Esophagus squamous epithelium (tissue), 5 donors: ENCODE measurements at regions not wholly inside any gene's neighbourhood (a gene's known extent, or its start where the extent isn't known, plus 50 kb on each side); places are given as distances from the start of the nearest gene placed in this dataset.

Experiments used
- DNase-seq: peaks from one replicate; lab custom pipeline; 2025; lab: John Stamatoyannopoulos, UW
- H3K27ac ChIP-seq, 4 donors: fragments of 200-600 bp; sonication (generic); one replicate each; pipeline ENCODE4 v1.5.1; 2016 to 2019; ENCODE audit warnings: mild to moderate bottlenecking in 1 of 4
- H3K27me3 ChIP-seq, 4 donors: fragments of 200-600 bp; sonication (generic); 1 replicate in 3 of 4; 2 replicates in 1 of 4; pipeline versions ENCODE4 v1.5.1 to v1.6.0; 2017 to 2021; ENCODE audit warnings: antibody characterized with exemption in 1 of 4
- H3K36me3 ChIP-seq, 3 donors: fragments of 200-600 bp; sonication (generic); one replicate each; pipeline ENCODE4 v1.5.1; 2016 to 2019
- H3K4me1 ChIP-seq, 3 donors: fragments of 200-600 bp; sonication (generic); one replicate each; pipeline ENCODE4 v1.5.1; 2017 to 2019
- H3K4me3 ChIP-seq, 4 donors: fragments of 200-600 bp; sonication (generic); 1 replicate in 3 of 4; 2 replicates in 1 of 4; pipeline ENCODE4 v1.5.1; 2016 to 2019; ENCODE audit warnings: mild to moderate bottlenecking in 2 of 4, moderate library complexity in 1 of 4
- H3K9me3 ChIP-seq, 3 donors: fragments of 200-600 bp; sonication (generic); one replicate each; pipeline ENCODE4 v1.5.1; 2016 to 2019
- CTCF ChIP-seq, 6 experiments: fragments of 450-650 bp in 4 of 6; fragments of 200-600 bp in 2 of 6; sonication (generic) in 2 of 6; IDR thresholded peaks; one replicate each; pipeline ENCODE4 v1.5.1; 2016 to 2019; ENCODE audit warnings: antibody characterized with exemption in 6 of 6, mild to moderate bottlenecking in 4 of 6, moderate library complexity in 4 of 6
- POLR2A ChIP-seq, 4 donors: fragments of 450-650 bp; IDR thresholded peaks; one replicate each; pipeline ENCODE4 v1.6.1; 2017; ENCODE audit warnings: antibody characterized with exemption in 4 of 4, mild to moderate bottlenecking in 4 of 4, moderate library complexity in 3 of 4
- WGBS, 2 donors: methylation state at CpG; one replicate each; pipeline ENCODE4 v1.1.5; 2018; 5-methylcytosine and 5-hydroxymethylcytosine counted together
- intact Hi-C: fragments of 100-400 bp; cut with DNase I; formaldehyde crosslinking; loops from one replicate; pipeline ENCODE4 v1.15.0; 2022
- donor health status: DM: yes; HTN: yes; CAD: no.

GRCh38 chr16:86768228-86768791 lies 190.0 kb downstream of the FOXL1 start:
- no peak overlapping the region for H3K27ac ChIP-seq
- no peak overlapping the region for H3K4me3 ChIP-seq
- H3K9me3 ChIP-seq, result no peaks in the 10 kb centered on the region
- H3K36me3 ChIP-seq, result no peaks in the 10 kb centered on the region
- intact Hi-C loops, result loop anchor here (10.0 kb wide), 1 partner anchor 184 kb away; no protein-coding TSS in a partner anchor
- WGBS, 2 donors, result 66 to 69% methylated on average over 13 of the region's 13 CpGs
- DNase-seq, result no peak
- H3K27me3 ChIP-seq, result peaks cover 0 to 93% (median 0%) of the 10 kb centered on the region in 4 donors
- no peak for TF ChIP-seq CTCF (IDR thresholded peaks at IDR 0.05)
- H3K4me1 ChIP-seq, result no peaks in the 10 kb centered on the region

- Histone ChIP-seq H3K36me3 (no peaks in the 10 kb centered on the region), H3K4me3 (no peak overlapping the region), H3K9me3 (no peaks in the 10 kb centered on the region), H3K27ac (no peak overlapping the region), H3K4me1 (no peaks in the 10 kb centered on the region), H3K27me3 (peaks cover 0 to 91% (median 0%) of the 10 kb centered on the region in 4 donors)
- intact Hi-C loops, result loop anchor here (10.0 kb wide), 1 partner anchor 184 kb away; no protein-coding TSS in a partner anchor
- TF ChIP-seq CTCF (IDR thresholded peaks at IDR 0.05) (no peak), POLR2A (IDR thresholded peaks at IDR 0.05) (no peak)
- 29 to 52% methylated on average over 6 of the region's 7 CpGs for WGBS, 2 donors
- no peak for DNase-seq
These were observed 190.7 kb downstream of the FOXL1 start for GRCh38 chr16:86768999-86769398.

GRCh38 chr16:86771506-86772460 lies 193.4 kb downstream of the FOXL1 start:
- 69 to 77% methylated on average over 5 to 8 of the region's 8 CpGs for WGBS, 2 donors
- no peaks in the 10 kb centered on the region for H3K9me3 ChIP-seq
- H3K27me3 ChIP-seq, result peaks cover 0 to 89% (median 0%) of the 10 kb centered on the region in 4 donors
- no peaks in the 10 kb centered on the region for H3K4me1 ChIP-seq
- TF ChIP-seq CTCF (IDR thresholded peaks at IDR 0.05) (no peak), POLR2A (IDR thresholded peaks at IDR 0.05) (no peak)
- DNase-seq, result no peak
- H3K36me3 ChIP-seq, result no peaks in the 10 kb centered on the region
- H3K27ac ChIP-seq, result no peak overlapping the region
- no peak overlapping the region for H3K4me3 ChIP-seq
- intact Hi-C loops, result no loop called here

GRCh38 chr16:86772671-86773353 lies 194.5 kb downstream of the FOXL1 start:
- WGBS, 2 donors, result 63 to 66% methylated on average over 8 to 13 of the region's 16 CpGs
- no peak overlapping the region for H3K27ac ChIP-seq
- no peaks in the 10 kb centered on the region for H3K9me3 ChIP-seq
- H3K27me3 ChIP-seq, result peaks cover 0 to 86% (median 0%) of the 10 kb centered on the region in 4 donors
- no peak for DNase-seq
- H3K4me3 ChIP-seq, result no peak overlapping the region
- TF ChIP-seq POLR2A (IDR thresholded peaks at IDR 0.05) (no peak), CTCF (IDR thresholded peaks at IDR 0.05) (no peak)
- no peaks in the 10 kb centered on the region for H3K36me3 ChIP-seq
- intact Hi-C loops, result no loop called here
- no peaks in the 10 kb centered on the region for H3K4me1 ChIP-seq
